ENCODE measurements at regions not wholly inside any gene's neighbourhood (a gene's known extent, or its start where the extent isn't known, plus 50 kb on each side); places are given as distances from the start of the nearest gene placed in this dataset.

DNA sequence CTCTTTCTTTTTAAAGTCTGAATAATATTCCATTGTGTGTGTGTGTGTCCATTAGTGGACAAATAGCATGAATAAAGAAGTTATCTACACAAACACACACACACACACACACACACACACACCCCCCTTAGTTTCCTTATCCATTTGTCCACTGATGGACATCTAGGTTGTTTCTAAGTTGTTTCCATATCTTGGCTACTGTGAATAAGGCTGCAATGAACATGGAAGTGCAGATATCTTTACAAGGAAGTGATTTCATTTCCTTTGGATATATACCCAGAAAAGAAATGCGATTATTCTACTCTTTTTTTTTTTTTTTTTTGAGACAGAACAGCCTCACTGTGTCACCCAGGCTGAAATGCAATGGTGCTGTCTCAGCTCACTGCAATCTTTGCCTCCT lies 113.5 kb downstream of the MBL2 start:
- Mint-ChIP-seq H3K36me3 (no peaks in the 10 kb centered on the region), H3K9me3 (peaks cover 17% of the 10 kb centered on the region), H3K27me3 (no peaks in the 10 kb centered on the region), H3K4me3 (no peak overlapping the region), H3K27ac (no peak overlapping the region), H3K4me1 (ENCODE audit: low read depth) (no peaks in the 10 kb centered on the region)
- ChIA-PET CTCF (no interaction called here), POLR2A (no interaction called here)
- no peak for DNase-seq
- intact Hi-C loops (cut with micrococcal nuclease) = no loop called here

DNA sequence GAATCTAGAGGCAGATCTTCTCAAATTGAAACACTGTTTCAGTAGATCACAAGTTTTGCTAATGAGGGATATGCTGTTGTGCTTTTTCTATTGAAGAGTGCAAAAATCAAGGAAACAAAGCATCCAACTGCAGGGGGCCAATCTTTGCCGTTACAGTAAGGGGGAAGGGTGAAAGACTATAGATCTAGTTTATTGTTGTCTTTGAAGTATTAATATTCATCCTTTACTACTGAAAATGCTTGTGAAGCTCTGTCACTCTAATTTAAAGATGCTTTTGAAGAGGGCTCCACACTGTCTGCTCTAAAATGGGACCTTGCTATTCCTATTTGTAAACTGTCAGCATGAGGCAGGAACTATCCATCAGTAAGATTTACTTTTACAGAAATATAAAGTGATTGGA lies 110.3 kb downstream of the MBL2 start:
- no peak for DNase-seq
- no peak overlapping the region for H3K27ac Mint-ChIP-seq
- H3K4me3 Mint-ChIP-seq = no peak overlapping the region
- intact Hi-C loops (cut with micrococcal nuclease) = no loop called here
- ChIA-PET CTCF (no interaction called here), POLR2A (no interaction called here)
- H3K36me3 Mint-ChIP-seq = no peaks in the 10 kb centered on the region
- H3K9me3 Mint-ChIP-seq = peaks cover 22% of the 10 kb centered on the region
- H3K27me3 Mint-ChIP-seq = no peaks in the 10 kb centered on the region
- no peaks in the 10 kb centered on the region for H3K4me1 Mint-ChIP-seq (ENCODE audit: low read depth)

DNA sequence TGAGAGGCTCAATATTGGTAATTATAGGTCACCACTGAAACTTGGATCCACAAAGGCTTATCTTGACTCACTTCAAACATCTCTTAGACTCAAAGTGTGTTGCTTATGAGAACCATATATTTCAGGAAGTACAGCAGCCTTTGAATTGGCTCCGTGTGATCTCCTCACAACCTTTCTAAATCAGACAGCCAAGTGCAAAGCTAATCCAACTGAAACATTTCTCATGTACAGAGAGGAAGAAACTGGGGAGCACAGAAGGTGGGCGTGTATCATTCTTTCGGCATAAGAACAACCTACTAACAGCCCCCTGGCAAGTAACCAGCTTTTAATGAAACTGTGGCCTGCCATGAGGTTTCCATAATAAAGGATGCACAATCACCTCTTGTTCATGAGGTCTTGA lies 109.4 kb downstream of the MBL2 start:
- Mint-ChIP-seq H3K27ac (no peak overlapping the region), H3K4me3 (no peak overlapping the region), H3K27me3 (no peaks in the 10 kb centered on the region), H3K9me3 (peaks cover 23% of the 10 kb centered on the region), H3K36me3 (no peaks in the 10 kb centered on the region), H3K4me1 (ENCODE audit: low read depth) (no peaks in the 10 kb centered on the region)
- ChIA-PET CTCF (no interaction called here), POLR2A (no interaction called here)
- intact Hi-C loops (cut with micrococcal nuclease) = no loop called here
- DNase-seq = no peak

DNA sequence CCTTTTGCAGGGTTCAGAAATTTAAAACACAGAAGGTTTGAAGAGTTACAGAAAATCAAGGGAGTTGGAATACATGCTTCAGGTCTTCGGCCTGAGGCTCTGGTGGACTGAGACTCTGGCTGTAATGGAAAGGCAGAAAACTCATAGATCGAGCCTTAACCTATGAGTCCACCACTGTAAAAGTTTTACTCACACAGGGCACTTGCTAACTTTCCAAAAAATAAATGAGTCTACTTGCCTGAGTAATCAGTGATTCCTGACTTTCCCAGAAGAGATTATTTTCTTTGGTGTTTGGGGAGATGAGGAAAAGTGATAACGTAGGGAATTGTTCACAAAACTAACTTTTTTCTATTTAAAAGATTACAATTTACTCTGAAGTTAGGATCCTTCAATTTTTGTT lies 108.0 kb downstream of the MBL2 start:
- CTCF ChIA-PET = no interaction called here
- Mint-ChIP-seq H3K27me3 (no peaks in the 10 kb centered on the region), H3K4me1 (ENCODE audit: low read depth) (no peaks in the 10 kb centered on the region)

DNA sequence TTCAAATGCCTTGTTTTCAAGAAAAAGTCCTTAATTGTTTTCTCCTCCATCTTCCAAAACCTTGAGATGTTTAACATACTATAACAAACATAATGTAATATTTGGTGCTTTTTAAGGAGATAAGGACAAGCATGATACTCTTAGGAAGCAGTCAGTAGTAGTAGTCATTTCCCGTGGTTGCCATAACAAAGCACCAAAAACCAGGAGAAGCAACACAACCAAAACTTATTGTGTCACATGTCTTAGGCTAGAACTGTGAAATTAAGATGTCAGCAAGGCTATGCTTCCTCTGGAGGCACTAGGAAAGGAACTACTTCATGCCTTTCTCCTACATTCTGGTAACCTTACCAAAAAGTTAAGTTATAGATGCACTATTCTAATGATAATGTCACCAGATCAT lies 106.8 kb downstream of the MBL2 start:
- H3K36me3 Mint-ChIP-seq = no peaks in the 10 kb centered on the region
- ChIA-PET CTCF (no interaction called here), POLR2A (no interaction called here)
- peaks cover 14% of the 10 kb centered on the region for H3K9me3 Mint-ChIP-seq
- DNase-seq = no peak
- no peak overlapping the region for H3K4me3 Mint-ChIP-seq
- H3K27ac Mint-ChIP-seq = no peak overlapping the region
- intact Hi-C loops (cut with micrococcal nuclease) = no loop called here
- H3K27me3 Mint-ChIP-seq = no peaks in the 10 kb centered on the region
- no peaks in the 10 kb centered on the region for H3K4me1 Mint-ChIP-seq (ENCODE audit: low read depth)

More for the DNA sequence above, 108.0 kb downstream of the MBL2 start:
- H3K36me3 Mint-ChIP-seq = no peaks in the 10 kb centered on the region
- intact Hi-C loops (cut with micrococcal nuclease) = no loop called here
- no peak overlapping the region for H3K27ac Mint-ChIP-seq
- peaks cover 20% of the 10 kb centered on the region for H3K9me3 Mint-ChIP-seq
- POLR2A ChIA-PET = no interaction called here
- DNase-seq = no peak
- H3K4me3 Mint-ChIP-seq = no peak overlapping the region

DNA sequence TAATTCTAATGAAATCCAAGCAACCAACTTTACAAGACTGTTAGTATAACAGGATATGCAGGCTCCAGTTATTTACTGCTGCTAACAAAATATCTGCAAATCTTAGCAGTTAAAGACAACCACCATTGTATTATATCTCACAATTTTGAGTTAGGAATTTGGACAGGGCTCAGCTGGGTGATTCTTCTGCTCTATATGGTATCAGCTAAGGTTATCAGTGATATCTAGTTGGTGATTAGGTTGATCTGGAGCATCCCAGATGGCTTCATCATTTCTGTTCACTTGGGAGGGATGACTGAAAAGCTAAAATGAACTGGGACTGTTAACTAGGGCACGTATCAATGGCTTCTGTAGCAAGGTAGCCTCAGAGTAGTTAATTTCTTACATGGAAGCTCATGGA lies 105.7 kb downstream of the MBL2 start:
- H3K27ac Mint-ChIP-seq = no peak overlapping the region
- H3K27me3 Mint-ChIP-seq = no peaks in the 10 kb centered on the region
- POLR2A ChIA-PET = no interaction called here
- H3K36me3 Mint-ChIP-seq = no peaks in the 10 kb centered on the region
- peaks cover 14% of the 10 kb centered on the region for H3K9me3 Mint-ChIP-seq
- H3K4me3 Mint-ChIP-seq = no peak overlapping the region
- intact Hi-C loops (cut with micrococcal nuclease) = no loop called here
- CTCF ChIA-PET = no interaction called here
- H3K4me1 Mint-ChIP-seq (ENCODE audit: low read depth) = no peaks in the 10 kb centered on the region
- no peak for DNase-seq

DNA sequence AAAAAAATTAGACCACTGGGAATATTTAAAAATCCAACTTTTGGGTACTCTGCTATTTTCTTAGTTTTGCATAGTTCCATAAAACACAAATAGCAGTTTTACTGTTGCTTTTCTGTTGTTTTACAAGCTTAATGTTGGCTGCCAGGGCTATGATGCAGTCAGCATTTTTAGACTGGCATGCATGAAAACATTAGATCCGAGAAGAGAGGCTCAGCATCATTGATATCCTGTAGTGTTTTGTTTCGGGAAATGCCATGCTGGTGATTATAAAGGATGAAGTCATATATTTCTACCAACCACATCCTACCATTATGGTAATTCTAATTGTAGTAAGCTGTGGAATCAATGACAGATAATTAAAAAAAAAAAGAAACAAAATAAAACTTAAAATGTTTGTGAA lies 104.6 kb downstream of the MBL2 start:
- Mint-ChIP-seq H3K4me3 (no peak overlapping the region), H3K27me3 (no peaks in the 10 kb centered on the region), H3K36me3 (no peaks in the 10 kb centered on the region), H3K27ac (no peak overlapping the region), H3K4me1 (ENCODE audit: low read depth) (no peaks in the 10 kb centered on the region), H3K9me3 (peaks cover 14% of the 10 kb centered on the region)
- intact Hi-C loops (cut with micrococcal nuclease) = no loop called here
- POLR2A ChIA-PET = no interaction called here
- CTCF ChIA-PET = no interaction called here
- no peak for DNase-seq

DNA sequence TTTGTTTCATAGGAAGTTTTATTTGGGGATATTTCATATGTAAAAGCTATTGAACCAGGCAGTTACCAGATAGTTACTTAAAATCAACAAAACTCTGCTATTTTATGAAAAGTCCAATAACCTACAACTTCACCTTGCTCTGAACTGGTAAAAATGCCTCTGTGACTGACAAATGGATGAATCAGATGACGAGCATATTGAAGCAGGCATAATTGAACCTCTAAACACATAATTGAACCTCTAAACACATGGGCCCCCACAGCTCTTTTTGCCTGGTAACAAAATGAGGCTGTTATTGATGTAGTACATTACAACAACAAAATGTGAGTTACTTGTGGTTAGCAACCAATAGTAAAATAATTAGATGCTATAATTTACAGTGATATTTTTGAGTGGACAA lies 99.7 kb downstream of the MBL2 start:
- H3K36me3 Mint-ChIP-seq = no peaks in the 10 kb centered on the region
- CTCF ChIA-PET = no interaction called here
- intact Hi-C loops (cut with micrococcal nuclease) = no loop called here
- no peak overlapping the region for H3K4me3 Mint-ChIP-seq
- no peak overlapping the region for H3K27ac Mint-ChIP-seq
- no peaks in the 10 kb centered on the region for H3K27me3 Mint-ChIP-seq
- H3K4me1 Mint-ChIP-seq (ENCODE audit: low read depth) = no peaks in the 10 kb centered on the region
- H3K9me3 Mint-ChIP-seq = peaks cover 3% of the 10 kb centered on the region
- POLR2A ChIA-PET = no interaction called here
- DNase-seq = no peak

DNA sequence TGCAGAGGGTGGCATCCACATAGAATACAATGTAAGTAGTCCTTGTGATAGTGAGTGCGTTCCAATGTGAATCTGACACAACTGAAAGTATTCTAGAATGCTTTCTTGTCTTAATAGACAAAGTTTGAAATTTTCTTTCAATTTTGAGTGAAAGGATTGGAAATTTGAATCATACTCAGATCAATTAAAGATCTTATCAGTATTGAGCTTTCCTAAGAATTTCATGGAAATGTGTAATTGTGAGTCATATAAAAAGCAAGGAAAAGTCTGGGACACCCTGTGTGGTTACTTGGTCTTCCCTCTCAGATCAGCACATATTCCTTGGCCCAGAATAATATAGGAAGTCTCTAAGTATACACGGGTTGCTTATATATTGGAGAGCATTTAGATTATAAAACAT lies 99.1 kb downstream of the MBL2 start:
- Mint-ChIP-seq H3K27ac (no peak overlapping the region), H3K27me3 (no peaks in the 10 kb centered on the region), H3K36me3 (no peaks in the 10 kb centered on the region), H3K9me3 (peaks cover 3% of the 10 kb centered on the region), H3K4me1 (ENCODE audit: low read depth) (no peaks in the 10 kb centered on the region), H3K4me3 (no peak overlapping the region)
- no peak for DNase-seq
- POLR2A ChIA-PET = no interaction called here
- CTCF ChIA-PET = no interaction called here
- intact Hi-C loops (cut with micrococcal nuclease) = no loop called here

DNA sequence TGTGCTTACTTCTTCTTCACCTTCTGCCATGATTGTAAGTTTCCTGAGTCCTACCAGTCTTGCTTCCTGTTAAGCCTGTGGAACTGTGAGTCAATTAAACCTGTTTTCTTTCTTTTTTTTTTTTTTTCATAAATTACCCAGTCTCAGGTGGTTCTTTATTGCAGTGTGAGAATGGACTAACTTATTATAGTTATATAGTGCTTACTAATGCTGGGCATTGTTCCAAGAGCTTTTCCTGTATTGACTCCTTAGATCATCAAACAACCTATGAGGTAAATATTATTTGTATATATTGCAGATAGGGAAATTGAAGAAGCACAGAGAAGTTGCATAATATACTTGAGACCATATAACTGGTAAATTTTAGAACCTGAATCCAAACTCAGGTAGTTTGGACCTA lies 98.1 kb downstream of the MBL2 start:
- no peak overlapping the region for H3K27ac Mint-ChIP-seq
- H3K9me3 Mint-ChIP-seq = peaks cover 3% of the 10 kb centered on the region
- no peaks in the 10 kb centered on the region for H3K36me3 Mint-ChIP-seq
- intact Hi-C loops (cut with micrococcal nuclease) = no loop called here
- DNase-seq = no peak
- POLR2A ChIA-PET = no interaction called here
- no peak overlapping the region for H3K4me3 Mint-ChIP-seq
- CTCF ChIA-PET = no interaction called here
- H3K4me1 Mint-ChIP-seq (ENCODE audit: low read depth) = no peaks in the 10 kb centered on the region
- no peaks in the 10 kb centered on the region for H3K27me3 Mint-ChIP-seq

DNA sequence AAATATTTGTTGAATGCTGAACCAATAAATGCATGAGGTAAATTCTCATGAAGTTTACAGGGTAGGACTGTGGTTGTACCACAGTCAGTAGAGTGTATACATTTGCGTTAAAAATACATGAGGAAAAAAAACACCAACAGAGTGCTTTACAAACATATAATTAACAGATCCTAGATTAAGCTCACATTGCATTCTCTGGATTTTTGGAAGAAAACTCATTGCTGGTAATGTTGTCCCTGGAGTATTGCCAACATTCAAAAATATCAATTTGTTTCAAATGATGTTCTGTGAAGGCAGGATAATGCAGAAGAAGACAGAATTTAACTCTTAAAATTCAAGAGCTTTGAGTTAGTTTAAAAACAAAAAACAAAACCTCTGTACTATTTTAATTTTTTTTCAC lies 95.5 kb downstream of the MBL2 start:
- POLR2A ChIA-PET = no interaction called here
- DNase-seq = no peak
- intact Hi-C loops (cut with micrococcal nuclease) = no loop called here
- CTCF ChIA-PET = no interaction called here
- Mint-ChIP-seq H3K27me3 (no peaks in the 10 kb centered on the region), H3K4me1 (ENCODE audit: low read depth) (no peaks in the 10 kb centered on the region), H3K36me3 (no peaks in the 10 kb centered on the region), H3K27ac (no peak overlapping the region), H3K9me3 (peaks cover 9% of the 10 kb centered on the region), H3K4me3 (no peak overlapping the region)

DNA sequence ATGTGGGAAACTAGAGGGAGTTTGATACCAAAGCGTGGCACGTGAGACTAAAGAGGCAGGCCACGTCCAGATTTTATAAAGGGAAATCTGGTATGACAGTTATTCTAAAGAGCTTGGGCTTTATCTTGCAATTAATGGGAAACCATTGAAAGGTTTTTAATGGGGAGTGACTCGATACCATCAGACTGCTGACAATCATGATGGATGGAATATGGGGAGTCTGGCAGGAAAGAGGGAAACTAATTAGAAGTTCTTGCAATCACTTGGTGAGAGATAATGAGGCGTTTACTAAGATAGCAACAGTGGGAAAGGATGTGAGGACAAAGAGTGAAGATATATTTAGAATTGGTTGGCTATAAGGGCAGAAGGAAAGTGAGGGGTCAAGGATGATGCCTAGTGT lies 94.0 kb downstream of the MBL2 start:
- peaks cover 9% of the 10 kb centered on the region for H3K9me3 Mint-ChIP-seq
- H3K4me3 Mint-ChIP-seq = no peak overlapping the region
- DNase-seq = no peak
- no peaks in the 10 kb centered on the region for H3K27me3 Mint-ChIP-seq
- no peak overlapping the region for H3K27ac Mint-ChIP-seq
- intact Hi-C loops (cut with micrococcal nuclease) = no loop called here
- CTCF ChIA-PET = no interaction called here
- no peaks in the 10 kb centered on the region for H3K4me1 Mint-ChIP-seq (ENCODE audit: low read depth)
- POLR2A ChIA-PET = no interaction called here
- no peaks in the 10 kb centered on the region for H3K36me3 Mint-ChIP-seq

DNA sequence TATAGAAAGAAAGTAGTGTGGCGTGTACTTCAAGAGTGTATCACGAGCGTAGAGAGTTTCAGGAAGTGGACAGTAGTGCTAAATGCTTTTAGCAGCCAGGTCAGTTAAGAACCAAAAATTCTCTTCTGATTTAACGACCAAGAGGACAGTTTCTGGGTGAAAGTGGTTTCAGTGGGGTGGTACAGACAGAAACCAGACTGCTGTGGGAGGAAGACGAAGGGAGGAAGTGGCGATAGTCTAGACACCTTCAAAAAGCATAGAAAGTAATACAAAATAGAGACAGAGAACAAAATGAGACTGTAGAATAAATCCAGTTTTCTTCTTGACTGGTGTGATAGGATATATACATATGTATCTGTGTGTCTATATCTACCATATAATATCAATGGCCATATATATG lies 93.5 kb downstream of the MBL2 start:
- Mint-ChIP-seq H3K9me3 (peaks cover 9% of the 10 kb centered on the region), H3K36me3 (no peaks in the 10 kb centered on the region), H3K4me3 (no peak overlapping the region), H3K27me3 (no peaks in the 10 kb centered on the region), H3K4me1 (ENCODE audit: low read depth) (no peaks in the 10 kb centered on the region), H3K27ac (no peak overlapping the region)
- no peak for DNase-seq
- intact Hi-C loops (cut with micrococcal nuclease) = no loop called here
- POLR2A ChIA-PET = no interaction called here
- CTCF ChIA-PET = no interaction called here

DNA sequence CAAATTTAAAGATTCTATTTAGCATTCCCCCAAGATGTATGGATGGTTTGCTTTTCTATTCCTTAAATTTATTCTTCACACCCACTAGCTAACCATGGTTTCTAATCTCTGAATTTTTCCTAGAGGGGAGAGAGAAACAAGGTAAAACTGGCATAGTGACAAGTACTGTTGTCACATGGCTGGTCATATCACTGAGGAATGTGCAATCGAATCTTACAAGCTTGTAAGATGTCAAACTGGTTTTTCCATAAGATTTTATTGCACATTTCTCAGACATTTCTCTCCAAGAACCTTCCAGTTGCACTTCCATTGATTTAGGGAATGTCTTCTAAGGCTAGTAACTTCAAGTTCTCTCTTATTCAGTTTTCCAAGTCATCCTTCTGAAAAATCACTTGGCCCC lies 89.8 kb downstream of the MBL2 start:
- ChIA-PET CTCF (no interaction called here), POLR2A (no interaction called here)
- Mint-ChIP-seq H3K27ac (no peak overlapping the region), H3K27me3 (no peaks in the 10 kb centered on the region), H3K9me3 (peaks cover 14% of the 10 kb centered on the region), H3K4me1 (ENCODE audit: low read depth) (no peaks in the 10 kb centered on the region), H3K36me3 (no peaks in the 10 kb centered on the region), H3K4me3 (no peak overlapping the region)
- DNase-seq = no peak
- intact Hi-C loops (cut with micrococcal nuclease) = no loop called here

Measured in activated CD4-positive, alpha-beta memory T cell treated with anti-CD3 and anti-CD28 coated beads for 36 hours (primary cell).